ENCODE measurements at regions not wholly inside any gene's neighbourhood (a gene's known extent, or its start where the extent isn't known, plus 50 kb on each side); places are given as distances from the start of the nearest gene placed in this dataset.

GRCh38 chr18:73663581-73663980 is 484.1 kb downstream of the FBXO15 start:
- Histone ChIP-seq H3K4me3 (ENCODE audit: low read length, poor library complexity, severe bottlenecking) (no peak overlapping the region), H3K9ac (ENCODE audit: low read depth, low read length, poor library complexity, severe bottlenecking) (no peak overlapping the region), H3K9me3 (ENCODE audit: insufficient read depth, low read depth, low read length) (no peaks in the 10 kb centered on the region), H3K4me2 (ENCODE audit: low read depth, low read length, poor library complexity, severe bottlenecking) (no peak overlapping the region), H3K4me1 (ENCODE audit: insufficient read depth, low read length, poor library complexity, severe bottlenecking) (peaks cover 35% of the 10 kb centered on the region), H3K36me3 (ENCODE audit: insufficient read depth, low read length) (no peaks in the 10 kb centered on the region), H3F3A (ENCODE audit: low read depth) (no peaks in the 10 kb centered on the region), H4K20me1 (ENCODE audit: insufficient read depth, low read length, poor library complexity, severe bottlenecking) (no peaks in the 10 kb centered on the region), H3K27me3 (ENCODE audit: insufficient read depth, low read length, poor library complexity, severe bottlenecking) (no peaks in the 10 kb centered on the region), H3K9me2 (replicated peaks; ENCODE audit: low read depth, low read length) (no peaks in the 10 kb centered on the region), H2AFZ (ENCODE audit: low read length) (no peak overlapping the region), H3K79me2 (ENCODE audit: insufficient read depth, low read length) (no peaks in the 10 kb centered on the region)
- no peak for TF ChIP-seq EZH2phosphoT487 (IDR thresholded peaks at IDR 0.05; ENCODE audit: borderline replicate concordance)
- no peak for TF ChIP-seq CTCF (conservative IDR thresholded peaks at IDR 0.05; ENCODE audit: low read length)

- Histone ChIP-seq H3K27me3 (ENCODE audit: insufficient read depth, low read length, poor library complexity, severe bottlenecking) (no peaks in the 10 kb centered on the region), H3K4me1 (ENCODE audit: insufficient read depth, low read length, poor library complexity, severe bottlenecking) (peaks cover 35% of the 10 kb centered on the region), H3K79me2 (ENCODE audit: insufficient read depth, low read length) (no peaks in the 10 kb centered on the region), H3K4me2 (ENCODE audit: low read depth, low read length, poor library complexity, severe bottlenecking) (peak overlapping the region; percentile 63), H3F3A (ENCODE audit: low read depth) (no peaks in the 10 kb centered on the region), H4K20me1 (ENCODE audit: insufficient read depth, low read length, poor library complexity, severe bottlenecking) (no peaks in the 10 kb centered on the region), H3K9ac (ENCODE audit: low read depth, low read length, poor library complexity, severe bottlenecking) (peak overlapping the region; percentile 2), H3K4me3 (ENCODE audit: low read length, poor library complexity, severe bottlenecking) (peak overlapping the region; percentile 57), H2AFZ (ENCODE audit: low read length) (peak overlapping the region; percentile 28), H3K9me2 (replicated peaks; ENCODE audit: low read depth, low read length) (no peaks in the 10 kb centered on the region), H3K9me3 (ENCODE audit: insufficient read depth, low read depth, low read length) (no peaks in the 10 kb centered on the region), H3K36me3 (ENCODE audit: insufficient read depth, low read length) (no peaks in the 10 kb centered on the region)
- TF ChIP-seq CTCF (conservative IDR thresholded peaks at IDR 0.05; ENCODE audit: low read length) (no peak), EZH2phosphoT487 (IDR thresholded peaks at IDR 0.05; ENCODE audit: borderline replicate concordance) (no peak)
These were observed 485.2 kb downstream of the FBXO15 start for GRCh38 chr18:73662421-73662820.

- Histone ChIP-seq H3K36me3 (ENCODE audit: insufficient read depth, low read length) (no peaks in the 10 kb centered on the region), H3F3A (ENCODE audit: low read depth) (no peaks in the 10 kb centered on the region), H3K4me1 (ENCODE audit: insufficient read depth, low read length, poor library complexity, severe bottlenecking) (peaks cover 35% of the 10 kb centered on the region), H2AFZ (ENCODE audit: low read length) (peak overlapping the region; percentile 38), H3K27me3 (ENCODE audit: insufficient read depth, low read length, poor library complexity, severe bottlenecking) (no peaks in the 10 kb centered on the region), H3K79me2 (ENCODE audit: insufficient read depth, low read length) (no peaks in the 10 kb centered on the region), H3K9ac (ENCODE audit: low read depth, low read length, poor library complexity, severe bottlenecking) (peak overlapping the region; percentile 25), H3K4me3 (ENCODE audit: low read length, poor library complexity, severe bottlenecking) (peak overlapping the region; percentile 13), H4K20me1 (ENCODE audit: insufficient read depth, low read length, poor library complexity, severe bottlenecking) (no peaks in the 10 kb centered on the region), H3K4me2 (ENCODE audit: low read depth, low read length, poor library complexity, severe bottlenecking) (peak overlapping the region; percentile 63), H3K9me3 (ENCODE audit: insufficient read depth, low read depth, low read length) (no peaks in the 10 kb centered on the region), H3K9me2 (replicated peaks; ENCODE audit: low read depth, low read length) (no peaks in the 10 kb centered on the region)
- TF ChIP-seq EZH2phosphoT487 (IDR thresholded peaks at IDR 0.05; ENCODE audit: borderline replicate concordance) (no peak), CTCF (conservative IDR thresholded peaks at IDR 0.05; ENCODE audit: low read length) (no peak)
These were observed 486.4 kb downstream of the FBXO15 start for GRCh38 chr18:73660931-73661856.

All from Loucy (cell line).